ENCODE measurements at regions not wholly inside any gene's neighbourhood (a gene's known extent, or its start where the extent isn't known, plus 50 kb on each side); places are given as distances from the start of the nearest gene placed in this dataset.
"Not testable (repeated sequence)": the region's sequence is repeated elsewhere in the genome, so short reads cannot be mapped to it uniquely, and the experiment has no call there.

DNA sequence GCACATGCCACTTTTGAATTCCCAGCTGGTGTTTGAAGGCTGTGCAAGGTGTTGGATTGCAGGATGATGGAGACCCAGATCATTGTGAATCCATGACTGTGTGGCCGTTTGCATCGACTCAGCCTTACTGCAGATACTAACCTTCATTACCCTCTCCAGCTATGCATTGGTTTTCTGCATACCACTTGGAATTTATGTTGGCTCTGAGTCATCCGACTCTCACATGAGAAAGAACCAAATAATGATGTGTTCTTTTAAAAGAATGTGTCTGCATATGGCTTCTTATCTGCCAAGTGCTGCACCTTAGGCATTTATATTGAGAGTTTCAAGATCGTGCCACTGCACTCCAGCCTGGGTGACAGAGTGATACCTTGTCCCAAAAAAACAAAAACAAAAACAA lies 106.7 kb upstream of the PRKX start:
- TF ChIP-seq ZNF70 (CRISPR knock-in tag; IDR thresholded peaks at IDR 0.05), result no peak
- no peak for TF ChIP-seq ZFP3 (CRISPR knock-in tag; IDR thresholded peaks at IDR 0.05)
- no peak for TF ChIP-seq OSR1 (CRISPR knock-in tag; IDR thresholded peaks at IDR 0.05)
- TF ChIP-seq, protein P1, sequence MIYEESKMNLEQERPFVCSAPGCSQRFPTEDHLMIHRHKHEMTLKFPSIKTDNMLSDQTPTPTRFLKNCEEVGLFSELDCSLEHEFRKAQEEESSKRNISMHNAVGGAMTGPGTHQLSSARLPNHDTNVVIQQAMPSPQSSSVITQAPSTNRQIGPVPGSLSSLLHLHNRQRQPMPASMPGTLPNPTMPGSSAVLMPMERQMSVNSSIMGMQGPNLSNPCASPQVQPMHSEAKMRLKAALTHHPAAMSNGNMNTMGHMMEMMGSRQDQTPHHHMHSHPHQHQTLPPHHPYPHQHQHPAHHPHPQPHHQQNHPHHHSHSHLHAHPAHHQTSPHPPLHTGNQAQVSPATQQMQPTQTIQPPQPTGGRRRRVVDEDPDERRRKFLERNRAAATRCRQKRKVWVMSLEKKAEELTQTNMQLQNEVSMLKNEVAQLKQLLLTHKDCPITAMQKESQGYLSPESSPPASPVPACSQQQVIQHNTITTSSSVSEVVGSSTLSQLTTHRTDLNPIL (CRISPR knock-in tag; IDR thresholded peaks at IDR 0.05; ENCODE audit: low read depth), result no peak
- no peak for TF ChIP-seq ZNF8 (CRISPR knock-in tag; IDR thresholded peaks at IDR 0.05)
- TF ChIP-seq BACH2 (CRISPR knock-in tag; IDR thresholded peaks at IDR 0.05; ENCODE audit: borderline replicate concordance), result no peak
- TF ChIP-seq ARNTL (CRISPR knock-in tag; IDR thresholded peaks at IDR 0.05; ENCODE audit: borderline replicate concordance, low read depth), result no peak
- TF ChIP-seq GLIS3 (CRISPR knock-in tag; IDR thresholded peaks at IDR 0.05), result no peak
- TF ChIP-seq, protein P2, sequence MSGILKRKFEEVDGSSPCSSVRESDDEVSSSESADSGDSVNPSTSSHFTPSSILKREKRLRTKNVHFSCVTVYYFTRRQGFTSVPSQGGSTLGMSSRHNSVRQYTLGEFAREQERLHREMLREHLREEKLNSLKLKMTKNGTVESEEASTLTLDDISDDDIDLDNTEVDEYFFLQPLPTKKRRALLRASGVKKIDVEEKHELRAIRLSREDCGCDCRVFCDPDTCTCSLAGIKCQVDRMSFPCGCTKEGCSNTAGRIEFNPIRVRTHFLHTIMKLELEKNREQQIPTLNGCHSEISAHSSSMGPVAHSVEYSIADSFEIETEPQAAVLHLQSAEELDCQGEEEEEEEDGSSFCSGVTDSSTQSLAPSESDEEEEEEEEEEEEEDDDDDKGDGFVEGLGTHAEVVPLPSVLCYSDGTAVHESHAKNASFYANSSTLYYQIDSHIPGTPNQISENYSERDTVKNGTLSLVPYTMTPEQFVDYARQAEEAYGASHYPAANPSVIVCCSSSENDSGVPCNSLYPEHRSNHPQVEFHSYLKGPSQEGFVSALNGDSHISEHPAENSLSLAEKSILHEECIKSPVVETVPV (CRISPR knock-in tag; IDR thresholded peaks at IDR 0.05), result no peak
- no peak for TF ChIP-seq TOX (CRISPR knock-in tag; IDR thresholded peaks at IDR 0.05; ENCODE audit: borderline replicate concordance)
- no peak for TF ChIP-seq CSDC2 (CRISPR knock-in tag; IDR thresholded peaks at IDR 0.05)
- TF ChIP-seq, protein P3, sequence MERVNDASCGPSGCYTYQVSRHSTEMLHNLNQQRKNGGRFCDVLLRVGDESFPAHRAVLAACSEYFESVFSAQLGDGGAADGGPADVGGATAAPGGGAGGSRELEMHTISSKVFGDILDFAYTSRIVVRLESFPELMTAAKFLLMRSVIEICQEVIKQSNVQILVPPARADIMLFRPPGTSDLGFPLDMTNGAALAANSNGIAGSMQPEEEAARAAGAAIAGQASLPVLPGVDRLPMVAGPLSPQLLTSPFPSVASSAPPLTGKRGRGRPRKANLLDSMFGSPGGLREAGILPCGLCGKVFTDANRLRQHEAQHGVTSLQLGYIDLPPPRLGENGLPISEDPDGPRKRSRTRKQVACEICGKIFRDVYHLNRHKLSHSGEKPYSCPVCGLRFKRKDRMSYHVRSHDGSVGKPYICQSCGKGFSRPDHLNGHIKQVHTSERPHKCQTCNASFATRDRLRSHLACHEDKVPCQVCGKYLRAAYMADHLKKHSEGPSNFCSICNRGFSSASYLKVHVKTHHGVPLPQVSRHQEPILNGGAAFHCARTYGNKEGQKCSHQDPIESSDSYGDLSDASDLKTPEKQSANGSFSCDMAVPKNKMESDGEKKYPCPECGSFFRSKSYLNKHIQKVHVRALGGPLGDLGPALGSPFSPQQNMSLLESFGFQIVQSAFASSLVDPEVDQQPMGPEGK (CRISPR knock-in tag; IDR thresholded peaks at IDR 0.05; ENCODE audit: borderline replicate concordance), result no peak
- no peak for TF ChIP-seq TCF4 (CRISPR knock-in tag; IDR thresholded peaks at IDR 0.05; ENCODE audit: borderline replicate concordance)
- no peak for TF ChIP-seq ZC3H10 (CRISPR knock-in tag; IDR thresholded peaks at IDR 0.05)
- TF ChIP-seq ISL1 (CRISPR knock-in tag; IDR thresholded peaks at IDR 0.05), result no peak
- TF ChIP-seq, protein P4, sequence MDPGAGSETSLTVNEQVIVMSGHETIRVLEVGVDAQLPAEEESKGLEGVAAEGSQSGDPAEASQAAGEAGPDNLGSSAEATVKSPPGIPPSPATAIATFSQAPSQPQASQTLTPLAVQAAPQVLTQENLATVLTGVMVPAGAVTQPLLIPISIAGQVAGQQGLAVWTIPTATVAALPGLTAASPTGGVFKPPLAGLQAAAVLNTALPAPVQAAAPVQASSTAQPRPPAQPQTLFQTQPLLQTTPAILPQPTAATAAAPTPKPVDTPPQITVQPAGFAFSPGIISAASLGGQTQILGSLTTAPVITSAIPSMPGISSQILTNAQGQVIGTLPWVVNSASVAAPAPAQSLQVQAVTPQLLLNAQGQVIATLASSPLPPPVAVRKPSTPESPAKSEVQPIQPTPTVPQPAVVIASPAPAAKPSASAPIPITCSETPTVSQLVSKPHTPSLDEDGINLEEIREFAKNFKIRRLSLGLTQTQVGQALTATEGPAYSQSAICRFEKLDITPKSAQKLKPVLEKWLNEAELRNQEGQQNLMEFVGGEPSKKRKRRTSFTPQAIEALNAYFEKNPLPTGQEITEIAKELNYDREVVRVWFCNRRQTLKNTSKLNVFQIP (CRISPR knock-in tag; IDR thresholded peaks at IDR 0.05; ENCODE audit: borderline replicate concordance, low read depth), result no peak
- TF ChIP-seq PPARA (CRISPR knock-in tag; IDR thresholded peaks at IDR 0.05; ENCODE audit: borderline replicate concordance), result no peak
- ATAC-seq, result peak; percentile 52

DNA sequence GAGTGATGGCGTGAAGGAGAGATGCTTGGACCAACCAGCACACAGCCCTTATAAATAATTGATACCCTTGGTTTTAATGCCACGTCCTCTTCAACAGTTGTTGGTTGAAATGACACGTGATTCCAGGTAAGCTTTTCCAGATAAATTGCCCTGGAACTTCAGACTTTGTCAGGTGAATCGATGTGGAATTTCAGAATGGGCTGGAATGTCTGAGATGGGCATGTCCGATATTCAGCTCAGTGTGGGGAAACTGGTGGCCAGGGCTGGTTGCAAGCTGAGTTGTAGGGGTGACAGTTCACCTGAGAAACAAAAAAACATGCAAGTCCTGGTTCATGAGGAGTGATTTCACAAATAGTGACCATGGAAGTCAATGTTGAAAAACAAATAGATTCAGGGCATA lies 104.0 kb upstream of the PRKX start:
- ATAC-seq, result not testable (repeated sequence)

DNA sequence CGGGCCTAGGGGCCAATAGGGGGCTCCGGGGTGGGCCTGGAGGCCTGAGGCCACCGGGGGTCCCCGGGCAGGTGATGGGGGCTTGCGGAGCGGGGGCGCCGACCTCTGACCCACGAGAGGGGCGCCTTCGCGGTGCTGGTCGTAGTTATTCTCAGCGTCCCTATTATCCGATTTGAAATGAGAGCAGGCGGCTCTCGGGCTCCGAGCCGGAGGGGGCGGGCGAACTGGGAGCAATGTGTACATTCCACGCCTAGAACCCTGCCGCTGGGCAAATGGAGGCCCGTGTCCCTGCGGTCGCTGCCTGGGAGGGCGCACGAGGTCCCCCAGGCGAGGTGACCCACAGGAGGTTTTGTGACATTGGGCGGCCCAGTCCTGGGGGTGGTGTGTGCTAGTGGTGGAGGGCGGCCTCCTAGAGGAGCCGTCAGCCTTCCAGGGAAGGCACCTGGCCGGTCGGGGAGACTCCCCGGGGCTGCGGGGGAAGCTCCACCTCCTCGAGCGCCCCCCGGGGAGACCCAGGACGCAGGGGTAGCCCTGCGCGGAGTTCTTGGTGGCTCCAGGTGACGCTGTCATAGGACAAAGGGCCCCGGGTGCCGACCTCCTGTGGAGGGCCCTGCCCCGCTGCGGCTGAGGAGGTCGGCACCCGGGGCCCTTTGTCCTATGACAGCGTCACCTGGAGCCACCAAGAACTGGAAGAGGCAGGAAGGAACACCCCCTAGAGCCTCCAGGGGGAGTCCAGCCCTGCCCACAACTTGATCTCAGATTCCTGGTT lies 102.6 kb upstream of the PRKX start:
- TF ChIP-seq ESRRG (CRISPR knock-in tag; IDR thresholded peaks at IDR 0.05) (no peak), OSR1 (CRISPR knock-in tag; IDR thresholded peaks at IDR 0.05) (no peak)

DNA sequence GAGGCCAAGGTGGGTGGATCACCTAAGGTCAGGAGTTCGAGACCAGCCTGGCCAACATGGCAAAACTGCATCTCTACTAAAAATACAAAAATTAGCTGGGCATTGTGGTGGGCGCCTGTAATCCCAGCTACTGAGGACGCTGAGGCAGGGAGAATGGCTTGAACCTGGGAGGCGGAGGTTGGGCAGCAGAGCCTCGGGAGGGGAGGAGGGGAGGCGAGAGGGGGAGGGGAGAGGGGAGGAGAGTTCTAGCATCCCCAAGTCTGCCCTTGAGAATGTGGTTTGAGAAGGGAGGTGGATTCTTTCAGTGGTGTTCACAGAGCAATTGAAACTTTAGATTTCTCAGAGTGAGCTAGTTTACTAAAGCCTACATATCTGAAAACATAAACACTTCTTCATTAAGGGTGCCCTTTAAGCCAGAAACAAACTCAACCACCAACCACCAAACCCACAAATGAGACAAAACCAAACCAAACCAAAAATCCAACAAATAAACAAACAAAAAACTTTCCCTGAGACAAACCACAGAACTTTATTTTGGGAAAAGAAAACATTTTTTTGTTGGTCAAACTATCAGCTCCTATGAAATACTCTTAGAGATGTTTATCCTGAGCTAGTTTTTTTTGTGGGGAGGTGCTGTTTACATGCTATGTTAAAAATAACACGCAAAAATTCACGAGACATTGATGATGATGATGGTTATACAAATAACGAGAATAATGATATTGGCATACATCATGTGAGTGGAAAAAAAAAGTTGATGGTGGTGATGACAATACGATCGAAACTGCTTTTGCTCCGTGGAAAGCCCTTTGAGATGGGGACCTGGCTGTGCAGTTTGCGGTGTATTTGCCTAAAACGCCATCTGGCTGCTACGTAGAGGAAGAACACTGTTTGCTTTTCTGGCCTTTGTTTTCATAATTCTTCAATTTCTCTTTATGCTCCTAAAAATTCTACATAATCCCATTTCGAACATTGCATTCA lies 98.2 kb upstream of the PRKX start:
- no peak for TF ChIP-seq OSR1 (CRISPR knock-in tag; IDR thresholded peaks at IDR 0.05)
- no peak for TF ChIP-seq TCF4 (CRISPR knock-in tag; IDR thresholded peaks at IDR 0.05; ENCODE audit: borderline replicate concordance)
- TF ChIP-seq, protein P5, sequence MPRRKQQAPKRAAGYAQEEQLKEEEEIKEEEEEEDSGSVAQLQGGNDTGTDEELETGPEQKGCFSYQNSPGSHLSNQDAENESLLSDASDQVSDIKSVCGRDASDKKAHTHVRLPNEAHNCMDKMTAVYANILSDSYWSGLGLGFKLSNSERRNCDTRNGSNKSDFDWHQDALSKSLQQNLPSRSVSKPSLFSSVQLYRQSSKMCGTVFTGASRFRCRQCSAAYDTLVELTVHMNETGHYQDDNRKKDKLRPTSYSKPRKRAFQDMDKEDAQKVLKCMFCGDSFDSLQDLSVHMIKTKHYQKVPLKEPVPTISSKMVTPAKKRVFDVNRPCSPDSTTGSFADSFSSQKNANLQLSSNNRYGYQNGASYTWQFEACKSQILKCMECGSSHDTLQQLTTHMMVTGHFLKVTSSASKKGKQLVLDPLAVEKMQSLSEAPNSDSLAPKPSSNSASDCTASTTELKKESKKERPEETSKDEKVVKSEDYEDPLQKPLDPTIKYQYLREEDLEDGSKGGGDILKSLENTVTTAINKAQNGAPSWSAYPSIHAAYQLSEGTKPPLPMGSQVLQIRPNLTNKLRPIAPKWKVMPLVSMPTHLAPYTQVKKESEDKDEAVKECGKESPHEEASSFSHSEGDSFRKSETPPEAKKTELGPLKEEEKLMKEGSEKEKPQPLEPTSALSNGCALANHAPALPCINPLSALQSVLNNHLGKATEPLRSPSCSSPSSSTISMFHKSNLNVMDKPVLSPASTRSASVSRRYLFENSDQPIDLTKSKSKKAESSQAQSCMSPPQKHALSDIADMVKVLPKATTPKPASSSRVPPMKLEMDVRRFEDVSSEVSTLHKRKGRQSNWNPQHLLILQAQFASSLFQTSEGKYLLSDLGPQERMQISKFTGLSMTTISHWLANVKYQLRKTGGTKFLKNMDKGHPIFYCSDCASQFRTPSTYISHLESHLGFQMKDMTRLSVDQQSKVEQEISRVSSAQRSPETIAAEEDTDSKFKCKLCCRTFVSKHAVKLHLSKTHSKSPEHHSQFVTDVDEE (CRISPR knock-in tag; IDR thresholded peaks at IDR 0.05), result no peak
- no peak for TF ChIP-seq ESRRG (CRISPR knock-in tag; IDR thresholded peaks at IDR 0.05)
- TF ChIP-seq, protein P1 (CRISPR knock-in tag; IDR thresholded peaks at IDR 0.05; ENCODE audit: low read depth), result no peak
- no peak for TF ChIP-seq ZNF565 (CRISPR knock-in tag; conservative IDR thresholded peaks at IDR 0.05; ENCODE audit: low read depth)
- TF ChIP-seq BACH2 (CRISPR knock-in tag; IDR thresholded peaks at IDR 0.05; ENCODE audit: borderline replicate concordance), result no peak
- no peak for TF ChIP-seq PPARA (CRISPR knock-in tag; IDR thresholded peaks at IDR 0.05; ENCODE audit: borderline replicate concordance)
- no peak for TF ChIP-seq ZNF8 (CRISPR knock-in tag; IDR thresholded peaks at IDR 0.05)
- no peak for TF ChIP-seq ZFP30 (CRISPR knock-in tag; IDR thresholded peaks at IDR 0.05)
- no peak for ATAC-seq

More for the DNA sequence above, 102.6 kb upstream of the PRKX start:
- ATAC-seq, result peak; percentile 11
